CD14-positive monocyte (primary cell): ENCODE measurements at regions not wholly inside any gene's neighbourhood (a gene's known extent, or its start where the extent isn't known, plus 50 kb on each side); places are given as distances from the start of the nearest gene placed in this dataset.

Experiments used
- DNase-seq, 3 donors: peaks; one replicate each; pipeline ENCODE4 v3.0.0-alpha.2; 2011 to 2022
- H2AFZ ChIP-seq: 2 replicates; pipeline ENCODE4 v1.6.0; 2012; ENCODE audit warnings: mild to moderate bottlenecking, low read depth, low read length, inconsistent platforms; ENCODE audit not compliant: insufficient read depth, poor library complexity, severe bottlenecking
- H3K27ac ChIP-seq, 2 donors: 1 replicate in 1 of 2; 2 replicates in 1 of 2; pipeline ENCODE4 v1.5.1; 2012 to 2013; ENCODE audit warnings: low read length in 2 of 2, control low read depth in 1 of 2, inconsistent platforms in 1 of 2, low read depth in 1 of 2, mild to moderate bottlenecking in 1 of 2
- H3K27me3 ChIP-seq, 2 donors: one replicate each; pipeline versions ENCODE4 v1.6.0 to v1.6.1; 2011 to 2013; ENCODE audit warnings: low read length in 2 of 2; ENCODE audit not compliant: control insufficient read depth in 2 of 2, insufficient read depth in 2 of 2
- H3K36me3 ChIP-seq, 2 donors: replicated peaks in 1 of 2; 1 replicate in 1 of 2; 2 replicates in 1 of 2; pipeline versions ENCODE4 v1.5.1 to v1.6.1; 2012 to 2013; ENCODE audit warnings: low read length in 2 of 2, control low read depth in 1 of 2, inconsistent platforms in 1 of 2, mild to moderate bottlenecking in 1 of 2; ENCODE audit not compliant: insufficient read depth in 2 of 2, control insufficient read depth in 1 of 2
- H3K4me1 ChIP-seq, 2 donors: 1 replicate in 1 of 2; 2 replicates in 1 of 2; pipeline versions ENCODE4 v1.5.1 to v1.6.1; 2012 to 2013; ENCODE audit warnings: low read length in 2 of 2, control low read depth in 1 of 2, inconsistent platforms in 1 of 2, mild to moderate bottlenecking in 1 of 2, moderate library complexity in 1 of 2; ENCODE audit not compliant: insufficient read depth in 2 of 2, control insufficient read depth in 1 of 2
- H3K4me2 ChIP-seq: replicated peaks from 2 replicates; pipeline ENCODE3; 2012; ENCODE audit warnings: low read length, moderate library complexity, mild to moderate bottlenecking; ENCODE audit not compliant: poor library complexity, severe bottlenecking; ENCODE audit errors: extremely low read depth
- H3K4me3 ChIP-seq, 3 experiments: fragments of 200-600 bp in 1 of 3; sonication (generic) in 1 of 3; replicated peaks in 1 of 3; 1 replicate in 2 of 3; 2 replicates in 1 of 3; pipeline ENCODE4 v1.5.1; 2011 to 2013; ENCODE audit warnings: low read length in 3 of 3, mild to moderate bottlenecking in 3 of 3, control low read depth in 2 of 3, low read depth in 2 of 3, inconsistent platforms in 1 of 3, moderate library complexity in 1 of 3
- H3K79me2 ChIP-seq: 2 replicates; pipeline ENCODE4 v1.6.0; 2012; ENCODE audit warnings: mild to moderate bottlenecking, control low read depth, inconsistent platforms, low read length, moderate library complexity; ENCODE audit not compliant: insufficient read depth
- H3K9ac ChIP-seq: 2 replicates; pipeline ENCODE4 v1.6.0; 2017; ENCODE audit warnings: low read length, mild to moderate bottlenecking; ENCODE audit not compliant: insufficient read depth, poor library complexity, severe bottlenecking
- H3K9me3 ChIP-seq, 2 donors: replicated peaks in 1 of 2; 1 replicate in 1 of 2; 2 replicates in 1 of 2; pipeline versions ENCODE4 v1.5.1 to v1.6.1; 2012 to 2013; ENCODE audit warnings: low read length in 2 of 2, control low read depth in 1 of 2; ENCODE audit not compliant: control insufficient read depth in 1 of 2, insufficient read depth in 1 of 2
- H4K20me1 ChIP-seq: 2 replicates; pipeline ENCODE4 v1.6.0; 2012; ENCODE audit warnings: mild to moderate bottlenecking, low read length, control low read depth, moderate library complexity; ENCODE audit not compliant: insufficient read depth
- H3K27ac Mint-ChIP-seq, 7 donors: one replicate each; pipeline ENCODE4 v1.8.0; 2020; ENCODE audit warnings: mild to moderate bottlenecking in 7 of 7, mixed read lengths in 7 of 7, moderate library complexity in 6 of 7, inconsistent platforms in 2 of 7
- H3K27me3 Mint-ChIP-seq, 3 donors: one replicate each; pipeline ENCODE4 v1.8.0; 2021 to 2022; ENCODE audit warnings: low read depth in 3 of 3, mild to moderate bottlenecking in 3 of 3, mixed read lengths in 3 of 3, moderate library complexity in 3 of 3, inconsistent platforms in 1 of 3
- H3K36me3 Mint-ChIP-seq, 2 donors: one replicate each; pipeline ENCODE4 v1.8.0; 2020; ENCODE audit warnings: mixed read lengths in 2 of 2, inconsistent platforms in 1 of 2, mild to moderate bottlenecking in 1 of 2
- H3K4me1 Mint-ChIP-seq: one replicate; pipeline ENCODE4 v1.8.0; 2020; ENCODE audit warnings: mild to moderate bottlenecking, mixed read lengths
- H3K4me3 Mint-ChIP-seq, 2 donors: one replicate each; pipeline ENCODE4 v1.8.0; 2020; ENCODE audit warnings: mild to moderate bottlenecking in 2 of 2, mixed read lengths in 2 of 2, moderate library complexity in 1 of 2
- H3K9me3 Mint-ChIP-seq, 7 donors: one replicate each; pipeline ENCODE4 v1.8.0; 2020 to 2022; ENCODE audit warnings: mixed read lengths in 7 of 7, mild to moderate bottlenecking in 6 of 7, moderate library complexity in 6 of 7, inconsistent platforms in 2 of 7
- CTCF ChIP-seq: fragments of 200-600 bp; IDR thresholded peaks from one replicate; pipeline ENCODE4 v1.8.0; 2022; ENCODE audit warnings: antibody characterized with exemption, mild to moderate bottlenecking
- WGBS: methylation state at CpG from one replicate; pipeline ENCODE4 v1.1.5; 2013; ENCODE audit warnings: missing lambda C conversion rate; ENCODE audit not compliant: insufficient coverage; 5-methylcytosine and 5-hydroxymethylcytosine counted together
- intact Hi-C, 2 donors: fragments of 100-400 bp; cut with micrococcal nuclease; formaldehyde crosslinking; loops; one replicate each; pipeline versions ENCODE4 v1.15.0 to v1.15.1; 2023

- H3K27me3 ChIP-seq = no peaks in the 10 kb centered on the region
- no peaks in the 10 kb centered on the region for H4K20me1 ChIP-seq
- peaks cover 0 to 8% (median 0%) of the 10 kb centered on the region in 7 donors for H3K9me3 Mint-ChIP-seq
- intact Hi-C loops = loop anchor here (5.0 to 10.0 kb wide), 2 partner anchors 43 to 130 kb away; partner anchors contain the start of gene MN1 (in 1 of the 2)
- H3K4me1 ChIP-seq = peaks cover 22% of the 10 kb centered on the region in 2 donors
- H3K27ac Mint-ChIP-seq = peak overlapping the region in 2 of 7 donors; percentile 1 to 6
- no peaks in the 10 kb centered on the region for H3K36me3 Mint-ChIP-seq
- H3K4me3 ChIP-seq = no peak overlapping the region
- H3K27me3 Mint-ChIP-seq = peaks cover 0 to 5% (median 3%) of the 10 kb centered on the region in 3 donors
- H3K79me2 ChIP-seq = no peaks in the 10 kb centered on the region
- peaks cover 20% of the 10 kb centered on the region for H3K4me1 Mint-ChIP-seq
- H3K36me3 ChIP-seq = no peaks in the 10 kb centered on the region
- no peak for DNase-seq
- no peak for TF ChIP-seq CTCF
- WGBS = 77% methylated on average over 2 of the region's 4 CpGs
- H3K27ac ChIP-seq = no peak overlapping the region
- no peaks in the 10 kb centered on the region for H3K9me3 ChIP-seq
- H3K4me3 Mint-ChIP-seq = peak overlapping the region in 1 of 2 donors; percentile 56
- H2AFZ ChIP-seq = no peak overlapping the region
- no peak overlapping the region for H3K9ac ChIP-seq
- no peak overlapping the region for H3K4me2 ChIP-seq
These were observed 127.2 kb downstream of the MN1 start for GRCh38 chr22:27674261-27674923.

- Mint-ChIP-seq H3K27me3 (peaks cover 0 to 10% (median 3%) of the 10 kb centered on the region in 3 donors), H3K4me3 (no peak overlapping the region), H3K4me1 (no peaks in the 10 kb centered on the region), H3K9me3 (peaks cover 0 to 6% (median 0%) of the 10 kb centered on the region in 7 donors), H3K36me3 (no peaks in the 10 kb centered on the region), H3K27ac (peak overlapping the region in 2 of 7 donors; percentile 8 to 21)
- no peak for TF ChIP-seq CTCF
- no peaks in the 10 kb centered on the region for H3K79me2 ChIP-seq
- intact Hi-C loops = loop anchor here in 1 of 2 donors (10.0 kb wide), 1 partner anchor 128 kb away; the partner anchor contains the start of gene MN1
- no peak overlapping the region for H3K27ac ChIP-seq
- no peaks in the 10 kb centered on the region for H3K36me3 ChIP-seq
- H3K4me1 ChIP-seq = no peaks in the 10 kb centered on the region
- no peak overlapping the region for H3K4me2 ChIP-seq
- no peak overlapping the region for H3K4me3 ChIP-seq
- WGBS = 88% methylated on average over 3 of the region's 4 CpGs
- no peaks in the 10 kb centered on the region for H3K27me3 ChIP-seq
- H3K9me3 ChIP-seq = no peaks in the 10 kb centered on the region
- no peak overlapping the region for H2AFZ ChIP-seq
- H3K9ac ChIP-seq = no peak overlapping the region
- no peaks in the 10 kb centered on the region for H4K20me1 ChIP-seq
- no peak for DNase-seq
These were observed 124.9 kb downstream of the MN1 start for GRCh38 chr22:27676545-27677213.
